Medulla oblongata (tissue), 1 donor: ENCODE measurements at regions not wholly inside any gene's neighbourhood (a gene's known extent, or its start where the extent isn't known, plus 50 kb on each side); places are given as distances from the start of the nearest gene placed in this dataset.

Experiments
- DNase-seq: peaks from one replicate; pipeline ENCODE4 v3.0.0-alpha.2; 2015; ENCODE audit errors: extremely low spot score

- no peak for DNase-seq
These were observed 789.9 kb downstream of the CBLN2 start for GRCh38 chr18:71754246-71754645.

GRCh38 chr18:71743634-71744033, 800.5 kb downstream of the CBLN2 start:
- DNase-seq: no peak

GRCh38 chr18:71729611-71730010, 814.5 kb downstream of the CBLN2 start:
- no peak for DNase-seq

- DNase-seq: no peak
These were observed 816.2 kb downstream of the CBLN2 start for GRCh38 chr18:71727909-71728308.

- no peak for DNase-seq
These were observed 818.9 kb downstream of the CBLN2 start for GRCh38 chr18:71725256-71725655.

- no peak for DNase-seq
These were observed 836.1 kb downstream of the CBLN2 start for GRCh38 chr18:71707985-71708500.

- DNase-seq: no peak
These were observed 836.7 kb downstream of the CBLN2 start for GRCh38 chr18:71707400-71707799.

GRCh38 chr18:71689416-71690160, 854.6 kb downstream of the CBLN2 start:
- no peak for DNase-seq

- DNase-seq: no peak
These were observed 861.6 kb downstream of the CBLN2 start for GRCh38 chr18:71682591-71682990.

GRCh38 chr18:71678144-71678543, 866.0 kb downstream of the CBLN2 start:
- no peak for DNase-seq

GRCh38 chr18:71673954-71674353, 870.2 kb downstream of the CBLN2 start:
- no peak for DNase-seq

GRCh38 chr18:71673498-71673897, 870.6 kb downstream of the CBLN2 start:
- DNase-seq: no peak

GRCh38 chr18:71666481-71666880, 877.7 kb downstream of the CBLN2 start:
- no peak for DNase-seq

- DNase-seq: no peak
These were observed 879.0 kb downstream of the CBLN2 start for GRCh38 chr18:71665131-71665530.

- no peak for DNase-seq
These were observed 900.3 kb downstream of the CBLN2 start for GRCh38 chr18:71643822-71644221.

- DNase-seq: no peak
These were observed 913.4 kb downstream of the CBLN2 start for GRCh38 chr18:71630696-71631095.

- DNase-seq: no peak
These were observed 918.5 kb downstream of the CBLN2 start for GRCh38 chr18:71625556-71626090.

- no peak for DNase-seq
These were observed 945.8 kb downstream of the CBLN2 start for GRCh38 chr18:71598374-71598773.

- no peak for DNase-seq
These were observed 946.9 kb downstream of the CBLN2 start for GRCh38 chr18:71597219-71597618.

- DNase-seq: no peak
These were observed 960.9 kb downstream of the CBLN2 start for GRCh38 chr18:71583252-71583651.

GRCh38 chr18:71554686-71555085, 989.5 kb downstream of the CBLN2 start:
- no peak for DNase-seq

- no peak for DNase-seq
These were observed 1002.5 kb downstream of the CBLN2 start for GRCh38 chr18:71541643-71542042.

GRCh38 chr18:71529703-71530303, 1014.3 kb downstream of the CBLN2 start:
- no peak for DNase-seq
